Osteoblast (primary cell): ENCODE measurements at regions not wholly inside any gene's neighbourhood (a gene's known extent, or its start where the extent isn't known, plus 50 kb on each side); places are given as distances from the start of the nearest gene placed in this dataset.

ENCODE experiments used
- DNase-seq: peaks from one replicate; pipeline ENCODE4 v3.0.0; 2011; ENCODE audit warnings: low spot score, mixed read lengths; ENCODE audit not compliant: insufficient read length; ENCODE audit errors: missing footprints
- H2AFZ ChIP-seq: 2 replicates; pipeline ENCODE4 v1.6.0; 2011; ENCODE audit warnings: mild to moderate bottlenecking, low read length
- H3K27ac ChIP-seq: 2 replicates; pipeline ENCODE4 v1.5.1; 2011; ENCODE audit warnings: mild to moderate bottlenecking, low read depth, low read length, moderate library complexity
- H3K27me3 ChIP-seq: 2 replicates; pipeline ENCODE4 v1.6.0; 2012; ENCODE audit warnings: mild to moderate bottlenecking, control low read depth, inconsistent platforms, low read length, moderate library complexity; ENCODE audit not compliant: insufficient read depth
- H3K36me3 ChIP-seq: 2 replicates; pipeline ENCODE4 v1.5.1; 2011; ENCODE audit warnings: mild to moderate bottlenecking, low read length, control low read depth, moderate library complexity; ENCODE audit not compliant: insufficient read depth
- H3K4me1 ChIP-seq: 2 replicates; pipeline ENCODE4 v1.5.1; 2011; ENCODE audit warnings: mild to moderate bottlenecking, low read length, control low read depth, moderate library complexity; ENCODE audit not compliant: insufficient read depth
- H3K4me2 ChIP-seq: 2 replicates; pipeline ENCODE4 v1.6.0; 2011; ENCODE audit warnings: mild to moderate bottlenecking, low read length; ENCODE audit not compliant: insufficient read depth
- H3K4me3 ChIP-seq: fragments of 200-600 bp; sonication (generic); 3 replicates; pipeline ENCODE4 v1.5.1; 2012; ENCODE audit warnings: mild to moderate bottlenecking, low read length, inconsistent platforms; ENCODE audit not compliant: insufficient read depth
- H3K79me2 ChIP-seq: 2 replicates; pipeline ENCODE4 v1.6.0; 2012; ENCODE audit warnings: mild to moderate bottlenecking, low read length, control low read depth, inconsistent platforms; ENCODE audit not compliant: insufficient read depth
- H3K9me3 ChIP-seq: 2 replicates; pipeline ENCODE4 v1.5.1; 2011; ENCODE audit warnings: low read depth, low read length, control low read depth
- H4K20me1 ChIP-seq: 2 replicates; pipeline ENCODE4 v1.6.0; 2012; ENCODE audit warnings: mild to moderate bottlenecking, low read length, control low read depth; ENCODE audit not compliant: insufficient read depth
- TF ChIP-seq, protein P1 (sequence below): IDR thresholded peaks from 2 replicates; pipeline ENCODE4 v1.5.1; 2011; ENCODE audit warnings: mild to moderate bottlenecking, low read depth, low read length, moderate library complexity; ENCODE audit errors: extremely low read depth

DNA sequence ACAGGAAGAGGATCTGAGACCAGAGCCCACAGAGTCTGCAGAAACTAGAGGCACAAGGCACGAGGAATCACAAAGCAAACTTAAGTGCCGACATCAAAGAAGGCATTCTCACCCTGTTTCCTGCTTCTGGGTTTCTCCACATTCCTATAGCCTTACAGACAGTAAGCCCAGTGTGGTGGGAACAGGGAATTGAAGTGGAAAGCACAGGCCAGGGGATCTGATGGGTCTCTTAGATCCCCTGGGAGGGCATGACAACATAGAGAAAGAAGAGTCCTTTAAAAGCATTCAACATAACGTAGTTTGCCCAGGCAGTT is 75.6 kb upstream of the FRMD6 start:
- Histone ChIP-seq H3K27me3 (no peaks in the 10 kb centered on the region), H3K27ac (peak overlapping the region; percentile 21), H3K9me3 (no peaks in the 10 kb centered on the region), H3K4me2 (peak overlapping the region; percentile 34), H3K4me1 (peaks cover 26% of the 10 kb centered on the region), H2AFZ (peak overlapping the region; percentile 60), H3K79me2 (no peaks in the 10 kb centered on the region), H4K20me1 (no peaks in the 10 kb centered on the region), H3K4me3 (no peak overlapping the region), H3K36me3 (no peaks in the 10 kb centered on the region)
- TF ChIP-seq, protein P1, sequence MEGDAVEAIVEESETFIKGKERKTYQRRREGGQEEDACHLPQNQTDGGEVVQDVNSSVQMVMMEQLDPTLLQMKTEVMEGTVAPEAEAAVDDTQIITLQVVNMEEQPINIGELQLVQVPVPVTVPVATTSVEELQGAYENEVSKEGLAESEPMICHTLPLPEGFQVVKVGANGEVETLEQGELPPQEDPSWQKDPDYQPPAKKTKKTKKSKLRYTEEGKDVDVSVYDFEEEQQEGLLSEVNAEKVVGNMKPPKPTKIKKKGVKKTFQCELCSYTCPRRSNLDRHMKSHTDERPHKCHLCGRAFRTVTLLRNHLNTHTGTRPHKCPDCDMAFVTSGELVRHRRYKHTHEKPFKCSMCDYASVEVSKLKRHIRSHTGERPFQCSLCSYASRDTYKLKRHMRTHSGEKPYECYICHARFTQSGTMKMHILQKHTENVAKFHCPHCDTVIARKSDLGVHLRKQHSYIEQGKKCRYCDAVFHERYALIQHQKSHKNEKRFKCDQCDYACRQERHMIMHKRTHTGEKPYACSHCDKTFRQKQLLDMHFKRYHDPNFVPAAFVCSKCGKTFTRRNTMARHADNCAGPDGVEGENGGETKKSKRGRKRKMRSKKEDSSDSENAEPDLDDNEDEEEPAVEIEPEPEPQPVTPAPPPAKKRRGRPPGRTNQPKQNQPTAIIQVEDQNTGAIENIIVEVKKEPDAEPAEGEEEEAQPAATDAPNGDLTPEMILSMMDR, result no peak
- DNase-seq, result peak; percentile 72

DNA sequence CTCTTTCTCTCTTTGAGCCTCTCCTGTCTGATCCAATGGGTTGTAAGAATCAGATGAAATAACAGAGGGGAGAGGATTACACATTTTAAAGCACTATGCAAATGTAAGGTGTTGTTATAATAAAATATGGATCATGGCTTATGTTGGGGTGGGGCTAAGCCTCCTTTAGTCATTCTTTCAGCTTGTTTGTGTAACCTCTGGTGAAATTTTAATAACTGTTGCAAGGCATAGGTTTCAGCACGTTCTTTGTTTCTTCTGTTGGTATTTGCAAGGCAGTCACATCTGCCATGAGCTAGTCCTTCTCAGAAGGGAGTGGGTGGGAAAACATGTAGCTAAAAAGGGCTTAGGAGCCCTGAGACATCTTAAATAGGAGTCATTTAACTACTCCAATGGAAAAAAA is 74.8 kb upstream of the FRMD6 start:
- Histone ChIP-seq H4K20me1 (no peaks in the 10 kb centered on the region), H3K4me1 (peaks cover 33% of the 10 kb centered on the region), H2AFZ (no peak overlapping the region), H3K4me2 (no peak overlapping the region), H3K36me3 (no peaks in the 10 kb centered on the region), H3K4me3 (no peak overlapping the region), H3K9me3 (no peaks in the 10 kb centered on the region), H3K27ac (peak overlapping the region; percentile 21), H3K79me2 (no peaks in the 10 kb centered on the region), H3K27me3 (no peaks in the 10 kb centered on the region)
- TF ChIP-seq, protein P1, result no peak
- no peak for DNase-seq

DNA sequence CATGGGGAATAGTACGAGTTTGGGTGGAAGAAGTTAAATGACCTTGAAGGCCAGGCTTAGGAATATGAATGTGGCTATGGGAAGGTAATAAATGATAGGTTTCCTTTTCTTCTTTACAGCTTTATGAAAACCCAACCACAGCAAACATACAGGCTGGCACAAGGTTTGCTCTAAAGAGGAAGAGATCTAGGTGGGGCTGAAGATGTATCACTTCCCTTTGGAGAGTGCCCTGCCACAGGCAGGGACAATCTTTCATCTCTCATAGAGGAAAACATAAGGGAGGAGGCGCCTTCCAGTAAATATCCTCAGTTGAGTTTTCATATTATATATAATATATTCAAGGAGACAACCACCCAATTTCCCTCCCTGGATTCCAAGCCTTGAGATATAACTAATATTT is 72.9 kb upstream of the FRMD6 start:
- no peaks in the 10 kb centered on the region for H3K79me2 ChIP-seq
- no peaks in the 10 kb centered on the region for H4K20me1 ChIP-seq
- no peak overlapping the region for H2AFZ ChIP-seq
- H3K4me1 ChIP-seq, result peaks cover 45% of the 10 kb centered on the region
- H3K4me3 ChIP-seq, result no peak overlapping the region
- TF ChIP-seq, protein P1, result no peak
- no peaks in the 10 kb centered on the region for H3K36me3 ChIP-seq
- H3K4me2 ChIP-seq, result no peak overlapping the region
- no peaks in the 10 kb centered on the region for H3K9me3 ChIP-seq
- no peak overlapping the region for H3K27ac ChIP-seq
- no peak for DNase-seq
- no peaks in the 10 kb centered on the region for H3K27me3 ChIP-seq

DNA sequence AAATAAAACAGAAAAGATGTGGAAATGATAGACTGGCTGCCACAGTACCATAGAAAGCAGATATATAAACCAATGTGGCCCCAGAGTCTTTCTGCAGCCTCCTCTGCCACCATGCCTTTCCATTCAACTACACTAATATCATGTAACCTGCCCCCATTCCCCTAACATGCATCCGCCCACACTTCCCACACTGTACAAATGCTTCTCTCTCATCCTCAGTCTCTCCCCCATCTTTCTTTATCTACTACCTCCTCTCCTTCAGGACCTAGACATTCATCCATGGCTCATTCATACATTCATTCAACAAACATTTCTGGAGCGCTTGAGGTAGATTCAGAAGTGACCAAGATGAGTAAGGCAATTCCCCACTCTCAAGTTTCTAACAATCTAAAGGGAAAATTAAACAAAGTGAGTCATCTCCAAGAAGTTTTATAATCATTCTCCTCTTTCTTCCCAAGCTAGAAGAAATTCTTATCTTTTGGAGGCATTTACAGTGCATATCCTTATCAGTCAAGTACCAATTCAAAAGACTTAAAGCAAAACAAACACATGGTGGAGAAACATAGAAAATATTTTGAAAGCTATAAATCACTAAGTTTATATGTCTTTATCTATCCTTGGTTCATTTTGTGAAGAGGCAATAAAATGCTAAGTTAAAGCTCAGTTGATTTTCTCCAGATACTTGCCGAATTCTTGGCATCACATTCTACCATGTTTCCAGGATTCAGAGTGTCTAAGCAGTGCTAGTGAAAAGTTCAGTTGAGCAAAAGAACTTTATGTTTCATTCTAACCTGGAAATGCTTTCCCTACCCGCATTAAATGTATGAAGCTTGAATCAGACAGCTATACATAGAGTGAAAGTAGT is 70.5 kb upstream of the FRMD6 start:
- no peak for DNase-seq
- no peaks in the 10 kb centered on the region for H3K27me3 ChIP-seq
- H3K79me2 ChIP-seq, result no peaks in the 10 kb centered on the region
- peaks cover 39% of the 10 kb centered on the region for H3K4me1 ChIP-seq
- no peaks in the 10 kb centered on the region for H3K36me3 ChIP-seq
- H3K4me2 ChIP-seq, result peak overlapping the region; percentile 76
- H2AFZ ChIP-seq, result no peak overlapping the region
- no peaks in the 10 kb centered on the region for H4K20me1 ChIP-seq
- H3K9me3 ChIP-seq, result no peaks in the 10 kb centered on the region
- TF ChIP-seq, protein P1, result no peak
- peak overlapping the region; percentile 38 for H3K4me3 ChIP-seq
- peak overlapping the region; percentile 91 for H3K27ac ChIP-seq
